Activated CD4-positive, alpha-beta T cell treated with anti-CD3 and anti-CD28 coated beads for 36 hours (primary cell): ENCODE measurements at regions not wholly inside any gene's neighbourhood (a gene's known extent, or its start where the extent isn't known, plus 50 kb on each side); places are given as distances from the start of the nearest gene placed in this dataset.

ENCODE experiments used
- ATAC-seq: fragments of 200-7000 bp; cut with Tn5 transposase; one replicate; pipeline ENCODE4 v1.10.0; 2021; ENCODE audit warnings: mild to moderate bottlenecking, moderate library complexity
- CTCF ChIA-PET: fragments of 350-600 bp; sonication (Branson Sonifier 250); formaldehyde crosslinking; loops from one replicate; lab custom pipeline; 2021; ENCODE audit warnings: antibody characterized with exemption; lab: Charles Lee
- POLR2A ChIA-PET: fragments of 350-600 bp; sonication (Branson Sonifier 250); formaldehyde crosslinking; loops from one replicate; lab custom pipeline; 2021; ENCODE audit warnings: antibody characterized with exemption, inconsistent platforms; lab: Charles Lee
- DNase-seq: peaks from one replicate; pipeline ENCODE4 v3.0.0-alpha.2; 2020
- H3K27ac Mint-ChIP-seq: one replicate; pipeline ENCODE4 v1.8.0; 2021; ENCODE audit warnings: mixed read lengths
- H3K27me3 Mint-ChIP-seq: one replicate; pipeline ENCODE4 v1.8.0; 2021; ENCODE audit warnings: mixed read lengths
- H3K36me3 Mint-ChIP-seq: one replicate; pipeline ENCODE4 v1.8.0; 2021; ENCODE audit warnings: low read depth, mixed read lengths
- H3K4me1 Mint-ChIP-seq: one replicate; pipeline ENCODE4 v1.8.0; 2021; ENCODE audit warnings: mixed read lengths
- H3K4me3 Mint-ChIP-seq: one replicate; pipeline ENCODE4 v1.8.0; 2021; ENCODE audit warnings: mild to moderate bottlenecking, moderate library complexity, mixed read lengths
- H3K9me3 Mint-ChIP-seq: one replicate; pipeline ENCODE4 v1.8.0; 2021; ENCODE audit warnings: low read depth, mixed read lengths
- intact Hi-C, 2 experiments: fragments of 100-400 bp; cut with DNase I in 1 of 2; cut with micrococcal nuclease in 1 of 2; formaldehyde crosslinking; loops; one replicate each; pipeline versions ENCODE4 v1.14.2 to v1.15.1; 2022 to 2024; cut with DNase I, micrococcal nuclease

DNA sequence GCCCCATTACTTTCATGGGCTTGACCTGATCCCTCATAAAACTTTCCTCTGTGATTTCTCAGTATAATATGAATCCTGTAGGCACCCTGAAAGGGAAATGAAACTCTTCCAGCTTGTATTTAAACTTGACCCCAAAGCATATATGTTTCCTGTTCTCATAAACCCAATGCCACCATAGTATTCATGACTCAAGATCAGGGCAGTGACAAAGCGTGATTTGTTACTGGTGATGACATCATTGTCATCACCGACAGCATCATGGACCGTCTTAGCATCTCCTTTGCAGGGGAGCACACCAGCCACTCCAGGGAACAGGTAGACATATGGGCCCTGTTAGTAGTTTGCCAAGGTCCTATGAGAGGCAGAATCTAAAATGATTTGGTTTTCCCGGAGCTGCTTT, 741.2 kb downstream of the NR2F2 start:
- ATAC-seq (no peak), DNase-seq (no peak)
- Mint-ChIP-seq H3K27me3 (no peaks in the 10 kb centered on the region), H3K4me3 (no peak overlapping the region), H3K9me3 (peaks cover 6% of the 10 kb centered on the region), H3K4me1 (no peaks in the 10 kb centered on the region), H3K36me3 (no peaks in the 10 kb centered on the region), H3K27ac (no peak overlapping the region)
- POLR2A ChIA-PET, result no interaction called here
- CTCF ChIA-PET, result no interaction called here
- intact Hi-C loops, result no loop called here

DNA sequence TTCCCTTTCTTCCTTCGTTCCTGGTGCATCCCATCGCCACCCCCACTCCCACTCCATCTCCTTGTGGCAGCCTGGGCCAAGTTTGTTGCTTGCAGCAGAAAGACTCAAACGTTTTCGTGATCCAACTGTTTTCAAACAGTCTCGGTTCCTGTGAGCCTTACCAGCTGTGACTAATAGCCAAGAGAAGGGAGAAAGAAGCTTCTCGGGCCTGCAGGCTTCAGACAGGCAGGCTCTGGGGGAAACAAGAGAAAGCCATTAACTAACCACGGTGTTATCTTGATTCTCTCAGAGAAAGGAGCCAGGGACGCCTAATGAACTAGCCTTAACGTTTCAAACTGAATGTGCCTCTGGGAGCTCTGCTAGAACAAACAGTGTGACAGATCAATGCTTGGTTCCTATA, 742.0 kb downstream of the NR2F2 start:
- ChIA-PET POLR2A (no interaction called here), CTCF (no interaction called here)
- no peak for DNase-seq
- intact Hi-C loops, result no loop called here
- ATAC-seq, result no peak
- H3K27ac Mint-ChIP-seq, result no peak overlapping the region
- no peaks in the 10 kb centered on the region for H3K27me3 Mint-ChIP-seq
- peaks cover 6% of the 10 kb centered on the region for H3K9me3 Mint-ChIP-seq
- H3K4me3 Mint-ChIP-seq, result no peak overlapping the region
- H3K36me3 Mint-ChIP-seq, result no peaks in the 10 kb centered on the region
- no peaks in the 10 kb centered on the region for H3K4me1 Mint-ChIP-seq

DNA sequence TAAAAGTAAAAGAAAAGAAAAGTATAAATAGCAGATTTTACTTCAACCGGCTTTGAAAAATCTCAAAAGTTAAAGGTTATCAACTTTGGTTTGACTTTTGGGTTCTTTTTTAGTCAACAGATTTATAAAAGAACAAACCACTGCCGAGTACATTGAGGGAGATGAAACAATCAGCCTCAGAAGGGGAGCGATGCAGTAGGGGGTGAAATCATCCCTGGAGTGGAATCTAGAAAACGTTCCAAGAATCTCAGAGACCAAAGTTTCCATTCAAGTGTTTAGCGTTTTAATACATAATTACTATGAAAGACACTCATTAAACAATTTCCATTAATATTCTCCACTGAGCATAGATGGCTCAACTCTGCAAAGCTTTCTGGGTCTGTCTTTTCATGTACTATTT, 745.5 kb downstream of the NR2F2 start:
- intact Hi-C loops, result loop anchor here in 1 of 2 experiments (1.0 kb wide), 1 partner anchor 26 kb away; no protein-coding TSS in a partner anchor
- ChIA-PET CTCF (no interaction called here), POLR2A (no interaction called here)
- Mint-ChIP-seq H3K27ac (no peak overlapping the region), H3K9me3 (no peaks in the 10 kb centered on the region), H3K36me3 (no peaks in the 10 kb centered on the region), H3K4me3 (no peak overlapping the region), H3K27me3 (no peaks in the 10 kb centered on the region), H3K4me1 (no peaks in the 10 kb centered on the region)
- DNase-seq (no peak), ATAC-seq (no peak)

DNA sequence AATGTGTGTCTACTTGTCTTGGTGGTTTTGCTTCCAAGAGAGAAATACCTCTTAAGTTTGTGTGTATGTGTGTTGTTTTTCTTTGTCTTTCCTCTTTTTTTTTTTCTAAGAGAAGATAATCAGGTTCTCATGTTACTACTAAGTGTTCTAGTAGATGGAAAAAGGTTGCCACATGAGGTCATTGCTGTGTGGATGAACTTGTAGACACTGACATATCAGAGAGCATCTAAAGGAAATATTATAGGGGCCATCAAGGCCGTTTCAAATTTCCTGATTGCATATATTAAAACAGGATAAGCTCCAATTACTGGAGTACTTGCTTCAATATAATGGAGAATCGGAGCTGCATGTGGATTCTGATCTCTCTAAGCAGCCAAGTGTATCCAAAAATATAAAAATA, 747.5 kb downstream of the NR2F2 start:
- Mint-ChIP-seq H3K4me3 (no peak overlapping the region), H3K27me3 (no peaks in the 10 kb centered on the region), H3K4me1 (no peaks in the 10 kb centered on the region), H3K36me3 (no peaks in the 10 kb centered on the region), H3K9me3 (no peaks in the 10 kb centered on the region), H3K27ac (no peak overlapping the region)
- ChIA-PET POLR2A (no interaction called here), CTCF (interaction anchor here (0.8 kb wide), 1 partner anchor 27 kb away, joined by 3 read pairs; no protein-coding TSS in a partner anchor)
- ATAC-seq, result no peak
- intact Hi-C loops, result no loop called here
- no peak for DNase-seq

DNA sequence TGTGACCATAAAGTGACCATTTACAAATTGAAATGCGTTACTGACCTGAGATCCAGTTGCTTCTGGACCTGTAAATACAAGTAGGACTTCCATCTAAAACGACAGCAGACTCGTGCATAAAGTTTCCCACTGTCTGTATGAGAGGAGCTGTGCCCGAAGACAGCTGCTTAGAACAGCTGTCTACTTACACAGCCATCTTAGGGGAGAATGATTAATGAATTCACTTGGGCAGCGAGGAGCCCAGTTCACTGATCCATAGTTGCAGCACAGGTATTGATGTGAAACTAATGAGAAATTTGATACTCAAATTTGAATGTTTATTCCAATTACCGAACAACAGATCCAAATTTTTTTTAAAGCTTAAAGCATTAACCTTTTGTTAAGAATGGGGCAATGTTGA, 748.1 kb downstream of the NR2F2 start:
- ATAC-seq, result no peak
- POLR2A ChIA-PET, result no interaction called here
- Mint-ChIP-seq H3K27ac (no peak overlapping the region), H3K36me3 (no peaks in the 10 kb centered on the region), H3K9me3 (no peaks in the 10 kb centered on the region), H3K27me3 (no peaks in the 10 kb centered on the region), H3K4me1 (no peaks in the 10 kb centered on the region), H3K4me3 (no peak overlapping the region)
- CTCF ChIA-PET, result interaction anchor here (0.7 to 0.8 kb wide), 2 partner anchors 27 to 43 kb away, joined by 3 read pairs; no protein-coding TSS in a partner anchor
- DNase-seq, result no peak
- intact Hi-C loops, result no loop called here

DNA sequence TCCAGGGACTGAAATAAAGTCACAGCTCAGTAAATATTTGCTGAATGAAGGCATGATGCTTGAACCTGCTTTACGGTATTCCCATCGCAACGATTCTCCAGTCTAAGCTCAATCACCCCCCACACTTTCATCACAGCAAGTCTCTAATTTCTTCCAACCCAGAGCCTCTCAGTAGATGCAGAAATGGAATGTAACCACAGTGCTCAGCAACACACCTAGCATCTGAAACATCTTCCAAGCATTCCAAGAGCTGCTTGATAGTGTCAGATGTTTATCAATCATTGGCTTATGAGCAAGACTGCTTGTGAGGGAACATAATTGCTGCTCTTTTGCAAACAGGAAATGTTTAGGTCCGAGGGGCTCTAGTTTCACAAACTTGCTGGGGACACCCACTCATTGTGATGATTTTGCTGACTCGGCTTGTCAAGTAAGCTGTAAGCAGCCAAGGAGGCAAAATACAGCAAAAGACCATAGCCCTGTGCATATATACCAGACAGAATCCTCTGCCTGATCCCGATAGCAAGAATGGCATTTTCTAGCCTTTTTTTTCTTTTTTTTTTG, 751.2 kb downstream of the NR2F2 start:
- Mint-ChIP-seq H3K36me3 (no peaks in the 10 kb centered on the region), H3K9me3 (peaks cover 2% of the 10 kb centered on the region), H3K4me3 (no peak overlapping the region), H3K4me1 (no peaks in the 10 kb centered on the region), H3K27me3 (no peaks in the 10 kb centered on the region), H3K27ac (no peak overlapping the region)
- intact Hi-C loops, result no loop called here
- CTCF ChIA-PET, result no interaction called here
- POLR2A ChIA-PET, result no interaction called here
- no peak for ATAC-seq
- DNase-seq, result no peak

DNA sequence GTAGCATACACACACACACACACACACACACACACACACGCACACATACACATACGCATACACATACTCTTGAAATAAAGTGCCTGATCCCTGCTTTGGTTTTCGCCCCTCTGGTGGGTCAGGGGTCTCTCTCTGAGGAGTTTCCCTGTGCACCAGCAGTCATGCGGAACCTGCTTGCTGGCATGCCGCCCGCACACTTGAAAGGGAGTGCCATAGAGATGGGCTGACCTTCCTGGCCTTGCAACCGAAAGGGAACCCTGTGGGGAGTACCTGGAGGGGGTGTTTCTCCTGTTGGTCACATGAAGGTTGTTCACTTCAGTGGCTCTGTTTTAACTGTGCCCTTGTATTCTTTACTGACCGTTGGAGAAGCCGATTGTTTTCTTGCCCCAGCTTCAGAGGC, 752.3 kb downstream of the NR2F2 start:
- H3K36me3 Mint-ChIP-seq, result no peaks in the 10 kb centered on the region

DNA sequence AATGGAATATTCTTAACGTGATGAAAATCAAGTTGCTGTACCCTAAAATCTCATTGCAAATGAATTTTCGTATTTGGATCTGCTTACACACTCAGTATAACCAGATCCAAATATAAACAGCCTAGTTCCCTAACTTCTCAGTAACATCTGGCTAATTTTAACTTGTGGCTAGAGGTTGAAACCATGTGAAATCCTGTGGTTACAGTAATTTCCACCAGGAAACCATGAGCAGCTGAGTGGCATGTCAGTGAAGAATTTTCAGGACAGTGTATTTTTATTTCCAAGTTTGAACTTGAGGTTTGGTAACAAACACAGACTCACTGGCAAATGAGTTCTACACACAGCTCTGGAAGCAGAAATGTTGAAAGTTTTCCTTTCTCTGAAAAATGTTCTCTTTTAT, 754.1 kb downstream of the NR2F2 start:
- POLR2A ChIA-PET, result no interaction called here
- Mint-ChIP-seq H3K4me1 (no peaks in the 10 kb centered on the region), H3K9me3 (peaks cover 2% of the 10 kb centered on the region), H3K36me3 (no peaks in the 10 kb centered on the region), H3K27me3 (no peaks in the 10 kb centered on the region), H3K4me3 (no peak overlapping the region), H3K27ac (no peak overlapping the region)
- CTCF ChIA-PET, result no interaction called here
- no peak for DNase-seq
- intact Hi-C loops, result no loop called here
- no peak for ATAC-seq

More for the DNA sequence above, 752.3 kb downstream of the NR2F2 start:
- CTCF ChIA-PET, result no interaction called here
- Mint-ChIP-seq H3K4me1 (no peaks in the 10 kb centered on the region), H3K27me3 (no peaks in the 10 kb centered on the region), H3K9me3 (peaks cover 2% of the 10 kb centered on the region), H3K27ac (no peak overlapping the region), H3K4me3 (no peak overlapping the region)
- ATAC-seq, result no peak
- POLR2A ChIA-PET, result no interaction called here
- intact Hi-C loops, result no loop called here
- DNase-seq, result no peak

DNA sequence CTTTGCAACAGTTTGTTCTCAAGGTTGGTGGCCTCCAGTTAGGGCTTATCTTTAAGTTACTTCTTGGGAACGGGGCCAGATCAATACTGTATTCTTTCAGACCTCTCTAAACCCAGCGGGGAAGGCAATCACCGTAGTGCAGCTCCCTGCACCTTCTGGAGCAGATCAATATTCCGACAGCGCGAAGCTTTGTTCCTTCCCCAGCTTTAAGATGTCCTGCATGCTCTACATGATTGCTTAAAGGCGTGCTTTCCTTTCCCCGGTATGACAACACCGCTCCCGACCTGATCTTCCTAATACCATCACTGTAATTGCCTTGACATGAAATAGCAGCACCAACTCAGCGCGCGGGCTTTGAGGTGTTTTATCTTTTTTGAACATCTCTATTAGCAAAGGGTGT, 755.2 kb downstream of the NR2F2 start:
- peaks cover 2% of the 10 kb centered on the region for H3K9me3 Mint-ChIP-seq
- H3K4me1 Mint-ChIP-seq, result no peaks in the 10 kb centered on the region
- intact Hi-C loops, result no loop called here
- ChIA-PET CTCF (no interaction called here), POLR2A (no interaction called here)
- H3K27me3 Mint-ChIP-seq, result no peaks in the 10 kb centered on the region
- DNase-seq, result no peak
- H3K27ac Mint-ChIP-seq, result no peak overlapping the region
- no peaks in the 10 kb centered on the region for H3K36me3 Mint-ChIP-seq
- ATAC-seq, result no peak
- H3K4me3 Mint-ChIP-seq, result no peak overlapping the region

DNA sequence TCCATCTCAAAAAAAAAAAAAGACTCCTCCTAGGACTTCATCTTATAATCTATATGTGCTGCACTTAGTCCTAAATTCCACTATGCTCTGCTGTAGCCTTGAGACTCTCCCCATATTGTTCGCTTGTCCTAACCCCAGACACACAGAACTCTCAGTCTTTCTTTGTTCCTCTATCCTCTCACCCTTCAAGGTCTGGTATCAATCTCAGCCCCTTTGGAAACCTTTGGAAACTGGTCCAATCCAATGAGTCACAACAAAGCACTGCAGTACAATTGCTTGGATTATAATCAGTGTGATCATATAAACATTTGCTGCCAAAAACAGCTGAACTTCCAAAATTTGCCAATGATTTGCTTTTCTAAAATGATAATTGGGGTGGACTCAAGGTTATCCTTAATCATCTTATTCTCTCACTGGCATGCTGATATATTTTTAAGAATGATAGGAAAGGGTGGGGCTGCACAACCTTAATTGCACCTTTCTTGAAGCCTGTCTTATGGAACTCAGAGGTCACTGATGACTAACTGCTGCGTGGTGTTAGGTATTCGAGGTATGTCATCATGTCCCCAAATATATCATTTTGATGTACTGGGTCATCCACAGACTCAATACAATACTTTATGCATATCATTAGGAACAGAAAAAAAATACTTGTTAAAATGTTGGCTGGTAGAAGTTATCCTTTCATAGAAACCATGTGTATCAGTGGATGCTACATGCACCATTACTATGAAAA, 756.7 kb downstream of the NR2F2 start:
- H3K36me3 Mint-ChIP-seq, result no peaks in the 10 kb centered on the region
- intact Hi-C loops, result no loop called here
- H3K4me3 Mint-ChIP-seq, result no peak overlapping the region
- H3K9me3 Mint-ChIP-seq, result peaks cover 2% of the 10 kb centered on the region
- no peak overlapping the region for H3K27ac Mint-ChIP-seq
- H3K27me3 Mint-ChIP-seq, result no peaks in the 10 kb centered on the region
- ATAC-seq (no peak), DNase-seq (no peak)
- POLR2A ChIA-PET, result no interaction called here
- H3K4me1 Mint-ChIP-seq, result no peaks in the 10 kb centered on the region
- CTCF ChIA-PET, result interaction anchor here (1.1 kb wide), 1 partner anchor 119 kb away, joined by 3 read pairs; no protein-coding TSS in a partner anchor

DNA sequence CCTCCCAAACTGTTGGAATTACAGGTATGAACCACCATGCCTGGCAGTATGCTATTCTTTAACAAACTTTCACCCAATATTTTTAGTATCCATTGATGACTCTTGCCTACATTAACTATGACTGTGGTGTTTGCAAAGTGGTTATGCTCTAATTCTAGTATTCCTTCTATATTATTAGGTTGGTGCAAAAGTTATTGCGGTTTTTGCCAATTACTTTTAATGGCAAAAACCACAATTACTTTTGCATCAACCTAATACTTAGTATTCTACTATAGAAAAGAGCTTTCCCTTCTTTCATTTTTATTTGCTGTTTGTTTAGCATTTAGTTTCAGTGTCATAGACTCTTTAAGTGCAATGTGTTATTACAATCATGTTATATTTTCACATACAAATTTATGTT, 760.6 kb downstream of the NR2F2 start:
- DNase-seq (no peak), ATAC-seq (no peak)
- Mint-ChIP-seq H3K27ac (no peak overlapping the region), H3K9me3 (no peaks in the 10 kb centered on the region), H3K4me3 (no peak overlapping the region), H3K36me3 (no peaks in the 10 kb centered on the region), H3K4me1 (no peaks in the 10 kb centered on the region), H3K27me3 (no peaks in the 10 kb centered on the region)
- CTCF ChIA-PET, result no interaction called here
- intact Hi-C loops, result no loop called here
- POLR2A ChIA-PET, result no interaction called here

DNA sequence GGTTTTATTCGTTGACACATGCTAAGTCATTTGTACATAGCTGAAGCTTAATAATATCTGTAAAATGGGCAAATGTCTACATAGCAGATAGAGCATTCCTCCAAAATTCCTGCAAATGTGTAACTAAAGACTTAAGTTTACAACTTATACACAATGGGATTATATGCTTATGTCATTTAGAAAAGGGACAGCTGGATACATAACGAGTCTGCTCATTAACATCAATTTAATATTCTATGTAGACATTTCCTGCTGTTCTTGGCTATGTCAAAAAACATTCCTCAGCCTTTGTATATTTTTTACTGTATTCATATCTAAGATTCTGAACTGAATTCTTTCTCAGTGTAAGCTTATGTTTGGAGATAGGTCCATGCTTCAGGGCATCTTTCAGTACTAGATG, 762.2 kb downstream of the NR2F2 start:
- H3K27me3 Mint-ChIP-seq, result no peaks in the 10 kb centered on the region
- H3K36me3 Mint-ChIP-seq, result no peaks in the 10 kb centered on the region
- intact Hi-C loops, result no loop called here
- no peaks in the 10 kb centered on the region for H3K4me1 Mint-ChIP-seq
- DNase-seq (no peak), ATAC-seq (no peak)
- ChIA-PET POLR2A (no interaction called here), CTCF (no interaction called here)
- H3K4me3 Mint-ChIP-seq, result no peak overlapping the region
- no peak overlapping the region for H3K27ac Mint-ChIP-seq
- H3K9me3 Mint-ChIP-seq, result no peaks in the 10 kb centered on the region
